Cardiac muscle cell (in vitro differentiated cells and primary cell): ENCODE measurements at regions not wholly inside any gene's neighbourhood (a gene's known extent, or its start where the extent isn't known, plus 50 kb on each side); places are given as distances from the start of the nearest gene placed in this dataset.

Experiments used
- DNase-seq, 2 donors: peaks; one replicate each; pipeline versions ENCODE4 v3.0.0 to v3.0.0-alpha.2; 2010 to 2017; ENCODE audit warnings: low read depth in 1 of 2, low spot score in 1 of 2
- H3K27ac ChIP-seq: fragments of 200-600 bp; sonication (generic); 2 replicates; pipeline ENCODE4 v1.5.1; 2016
- H3K27me3 ChIP-seq: fragments of 200-600 bp; sonication (generic); 2 replicates; pipeline ENCODE4 v1.6.0; 2016; ENCODE audit warnings: control low read depth
- H3K36me3 ChIP-seq: fragments of 200-600 bp; sonication (generic); 2 replicates; pipeline ENCODE4 v1.5.1; 2016; ENCODE audit warnings: control low read depth
- H3K4me1 ChIP-seq: fragments of 200-600 bp; sonication (generic); 2 replicates; pipeline ENCODE4 v1.8.1; 2017; ENCODE audit warnings: low read depth, mild to moderate bottlenecking, mixed run types
- H3K4me3 ChIP-seq: fragments of 200-600 bp; sonication (generic); 2 replicates; pipeline ENCODE4 v1.5.1; 2016; ENCODE audit warnings: mild to moderate bottlenecking
- H3K9me3 ChIP-seq: fragments of 200-600 bp; sonication (generic); 2 replicates; pipeline ENCODE4 v1.5.1; 2017; ENCODE audit warnings: low read depth, mild to moderate bottlenecking, control low read depth
- CTCF ChIP-seq: IDR thresholded peaks from 2 replicates; pipeline ENCODE4 v1.5.1; 2012; ENCODE audit warnings: low read depth, mild to moderate bottlenecking, low read length

GRCh38 chr7:68321776-68322496 lies 1276.3 kb upstream of the AUTS2 start:
- H3K36me3 ChIP-seq = no peaks in the 10 kb centered on the region
- peaks cover 40% of the 10 kb centered on the region for H3K4me1 ChIP-seq
- H3K4me3 ChIP-seq = no peak overlapping the region
- no peaks in the 10 kb centered on the region for H3K9me3 ChIP-seq
- no peak for TF ChIP-seq CTCF
- peak in 1 of 2 donors; percentile 5 for DNase-seq
- H3K27me3 ChIP-seq = no peaks in the 10 kb centered on the region
- H3K27ac ChIP-seq = peak overlapping the region; percentile 94

- Histone ChIP-seq H3K4me1 (peaks cover 30% of the 10 kb centered on the region), H3K27me3 (no peaks in the 10 kb centered on the region), H3K27ac (no peak overlapping the region), H3K36me3 (no peaks in the 10 kb centered on the region), H3K4me3 (no peak overlapping the region), H3K9me3 (no peaks in the 10 kb centered on the region)
- no peak for TF ChIP-seq CTCF
- no peak for DNase-seq
These were observed 1273.7 kb upstream of the AUTS2 start for GRCh38 chr7:68324621-68325020.

GRCh38 chr7:68334216-68334615 lies 1264.1 kb upstream of the AUTS2 start:
- DNase-seq = no peak
- H3K27me3 ChIP-seq = no peaks in the 10 kb centered on the region
- H3K36me3 ChIP-seq = no peaks in the 10 kb centered on the region

GRCh38 chr7:68334636-68335272 lies 1263.5 kb upstream of the AUTS2 start:
- no peak for TF ChIP-seq CTCF
- H3K36me3 ChIP-seq = no peaks in the 10 kb centered on the region
- peaks cover 10% of the 10 kb centered on the region for H3K4me1 ChIP-seq
- peaks cover 4% of the 10 kb centered on the region for H3K9me3 ChIP-seq
- H3K27ac ChIP-seq = peak overlapping the region; percentile 30
- no peak for DNase-seq
- H3K27me3 ChIP-seq = no peaks in the 10 kb centered on the region
- no peak overlapping the region for H3K4me3 ChIP-seq

More at GRCh38 chr7:68334216-68334615, 1264.1 kb upstream of the AUTS2 start:
- peaks cover 4% of the 10 kb centered on the region for H3K9me3 ChIP-seq
- peaks cover 10% of the 10 kb centered on the region for H3K4me1 ChIP-seq
- TF ChIP-seq CTCF = no peak
- H3K27ac ChIP-seq = no peak overlapping the region
- H3K4me3 ChIP-seq = no peak overlapping the region

- no peak for DNase-seq
- Histone ChIP-seq H3K36me3 (no peaks in the 10 kb centered on the region), H3K4me1 (peaks cover 10% of the 10 kb centered on the region), H3K9me3 (no peaks in the 10 kb centered on the region), H3K27ac (no peak overlapping the region), H3K27me3 (no peaks in the 10 kb centered on the region), H3K4me3 (no peak overlapping the region)
- TF ChIP-seq CTCF = no peak
These were observed 1261.7 kb upstream of the AUTS2 start for GRCh38 chr7:68336594-68336993.
